ENCODE measurements at regions not wholly inside any gene's neighbourhood (a gene's known extent, or its start where the extent isn't known, plus 50 kb on each side); places are given as distances from the start of the nearest gene placed in this dataset.

GRCh38 chr2:8263901-8264300, 418.0 kb upstream of the ID2 start:
- TF ChIP-seq CTCF (IDR thresholded peaks at IDR 0.05) (no peak), POLR2A (IDR thresholded peaks at IDR 0.05) (no peak)
